H7 (cell line): ENCODE measurements at regions not wholly inside any gene's neighbourhood (a gene's known extent, or its start where the extent isn't known, plus 50 kb on each side); places are given as distances from the start of the nearest gene placed in this dataset.

ENCODE experiments used
- DNase-seq: peaks from one replicate; pipeline ENCODE4 v3.0.0; 2012
- H3K27me3 ChIP-seq: 2 replicates; pipeline ENCODE4 v1.6.0; 2011; ENCODE audit warnings: mild to moderate bottlenecking, low read length; ENCODE audit not compliant: control insufficient read depth, insufficient read depth
- H3K36me3 ChIP-seq: replicated peaks from 2 replicates; pipeline ENCODE4 v1.5.1; 2011; ENCODE audit warnings: low read length; ENCODE audit not compliant: control insufficient read depth, insufficient read depth
- H3K4me3 ChIP-seq: 2 replicates; pipeline ENCODE4 v1.5.1; 2011; ENCODE audit warnings: low read depth, mild to moderate bottlenecking, control low read depth, low read length, moderate library complexity; ENCODE audit not compliant: insufficient read depth

GRCh38 chr17:31704483-31704882, 154.6 kb downstream of the COPRS start:
- H3K4me3 ChIP-seq = no peak overlapping the region

GRCh38 chr17:31702041-31702440, 157.0 kb downstream of the COPRS start:
- no peak for DNase-seq
- Histone ChIP-seq H3K4me3 (no peak overlapping the region), H3K27me3 (no peaks in the 10 kb centered on the region), H3K36me3 (no peaks in the 10 kb centered on the region)

More at GRCh38 chr17:31704483-31704882, 154.6 kb downstream of the COPRS start:
- Histone ChIP-seq H3K36me3 (no peaks in the 10 kb centered on the region), H3K27me3 (no peaks in the 10 kb centered on the region)
- no peak for DNase-seq

- Histone ChIP-seq H3K27me3 (no peaks in the 10 kb centered on the region), H3K36me3 (no peaks in the 10 kb centered on the region), H3K4me3 (no peak overlapping the region)
- no peak for DNase-seq
These were observed 158.1 kb downstream of the COPRS start for GRCh38 chr17:31700973-31701372.

- DNase-seq = no peak
- Histone ChIP-seq H3K27me3 (no peaks in the 10 kb centered on the region), H3K4me3 (no peak overlapping the region), H3K36me3 (no peaks in the 10 kb centered on the region)
These were observed 159.2 kb downstream of the COPRS start for GRCh38 chr17:31699886-31700285.

DNA sequence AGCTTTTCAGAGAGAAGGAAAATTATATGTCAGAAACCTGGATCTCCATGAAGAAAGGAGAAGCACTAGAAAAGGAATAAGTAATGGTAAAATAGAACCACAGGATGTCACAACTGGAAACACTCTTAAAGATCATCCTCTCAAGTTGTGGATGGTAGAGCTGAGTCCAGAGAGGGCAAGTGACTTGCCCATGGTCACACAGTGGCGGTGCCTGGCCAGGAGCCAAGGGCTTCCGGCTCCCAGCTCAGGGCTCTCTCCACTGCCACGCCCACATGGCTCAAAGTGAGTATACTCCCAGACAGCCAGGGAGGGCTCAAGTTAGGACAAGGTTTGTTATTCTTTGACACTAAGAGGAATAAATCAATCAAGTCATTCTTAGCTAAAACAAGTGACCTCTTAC, 159.8 kb downstream of the COPRS start:
- DNase-seq = no peak
- Histone ChIP-seq H3K27me3 (no peaks in the 10 kb centered on the region), H3K36me3 (no peaks in the 10 kb centered on the region), H3K4me3 (no peak overlapping the region)

DNA sequence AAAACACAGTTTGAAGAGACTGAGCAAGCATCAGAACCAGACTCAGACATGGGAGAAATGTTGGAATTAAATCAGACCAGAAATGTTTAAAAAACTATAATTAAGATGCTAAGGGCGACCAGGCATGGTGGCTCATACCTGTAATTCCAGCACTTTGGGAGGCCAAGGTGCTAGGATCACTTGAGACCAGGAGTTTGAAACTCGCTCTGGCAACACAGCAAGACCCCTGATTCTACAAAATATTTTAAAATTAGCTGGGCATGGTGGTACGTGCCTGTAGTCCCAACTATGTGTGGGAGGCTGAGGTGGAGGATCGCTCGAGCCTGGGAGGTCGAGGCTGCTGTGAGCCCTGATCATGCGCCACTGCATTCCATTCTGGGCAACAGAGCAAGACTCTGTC, 160.3 kb downstream of the COPRS start:
- DNase-seq = no peak
- Histone ChIP-seq H3K36me3 (no peaks in the 10 kb centered on the region), H3K4me3 (no peak overlapping the region), H3K27me3 (no peaks in the 10 kb centered on the region)

DNA sequence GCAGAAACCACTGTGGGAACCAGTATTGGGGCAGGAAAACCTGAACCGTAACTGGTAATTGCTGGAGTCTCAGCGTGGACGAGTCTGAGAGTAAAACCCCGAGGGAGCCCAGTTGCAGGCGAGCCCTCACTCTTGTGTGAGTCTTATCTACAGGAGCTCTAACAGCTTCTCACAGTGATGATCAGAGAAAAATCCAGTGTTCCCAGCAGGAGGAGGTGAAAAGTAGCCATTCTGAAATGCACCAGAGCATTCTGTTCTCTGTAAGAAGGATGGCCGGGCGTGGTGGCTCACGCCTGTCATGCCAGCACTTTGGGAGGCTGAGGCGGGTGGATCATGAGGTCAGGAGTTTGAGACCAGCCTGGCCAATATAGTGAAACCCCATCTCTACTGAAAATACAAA, 161.2 kb downstream of the COPRS start:
- H3K36me3 ChIP-seq = no peaks in the 10 kb centered on the region
- no peak for DNase-seq
- H3K27me3 ChIP-seq = no peaks in the 10 kb centered on the region
- no peak overlapping the region for H3K4me3 ChIP-seq

- Histone ChIP-seq H3K36me3 (no peaks in the 10 kb centered on the region), H3K4me3 (no peak overlapping the region), H3K27me3 (no peaks in the 10 kb centered on the region)
- no peak for DNase-seq
These were observed 162.2 kb downstream of the COPRS start for GRCh38 chr17:31696703-31697325.

DNA sequence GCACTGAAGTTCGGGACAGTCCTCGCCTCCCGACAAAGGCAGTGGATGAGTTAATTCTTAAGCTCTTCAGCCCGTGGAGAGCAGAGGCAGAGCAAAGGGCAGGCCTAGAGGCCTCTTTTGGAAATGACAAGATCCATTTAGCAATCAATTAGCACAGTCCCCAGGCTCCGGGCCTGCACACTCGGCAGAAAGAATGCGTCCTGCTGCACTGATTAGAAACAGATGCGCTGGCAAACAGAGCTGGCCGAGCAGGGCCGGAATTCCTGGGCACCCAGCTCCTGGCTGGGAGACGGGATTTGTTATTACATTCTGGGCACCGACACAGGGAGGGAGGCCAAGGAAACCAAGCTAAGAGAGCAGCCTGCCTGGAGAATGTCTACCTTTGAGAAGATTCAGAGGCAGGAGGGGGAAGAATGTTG, 162.9 kb downstream of the COPRS start:
- Histone ChIP-seq H3K4me3 (no peak overlapping the region), H3K27me3 (no peaks in the 10 kb centered on the region)

GRCh38 chr17:31695456-31696090, 163.5 kb downstream of the COPRS start:
- DNase-seq = no peak
- Histone ChIP-seq H3K4me3 (no peak overlapping the region), H3K27me3 (no peaks in the 10 kb centered on the region), H3K36me3 (no peaks in the 10 kb centered on the region)

More for the DNA sequence above, 162.9 kb downstream of the COPRS start:
- H3K36me3 ChIP-seq = no peaks in the 10 kb centered on the region
- peak; percentile 60 for DNase-seq

- no peak for DNase-seq
- H3K36me3 ChIP-seq = no peaks in the 10 kb centered on the region
- no peaks in the 10 kb centered on the region for H3K27me3 ChIP-seq
- no peak overlapping the region for H3K4me3 ChIP-seq
These were observed 165.4 kb downstream of the COPRS start for GRCh38 chr17:31693433-31694220.

DNA sequence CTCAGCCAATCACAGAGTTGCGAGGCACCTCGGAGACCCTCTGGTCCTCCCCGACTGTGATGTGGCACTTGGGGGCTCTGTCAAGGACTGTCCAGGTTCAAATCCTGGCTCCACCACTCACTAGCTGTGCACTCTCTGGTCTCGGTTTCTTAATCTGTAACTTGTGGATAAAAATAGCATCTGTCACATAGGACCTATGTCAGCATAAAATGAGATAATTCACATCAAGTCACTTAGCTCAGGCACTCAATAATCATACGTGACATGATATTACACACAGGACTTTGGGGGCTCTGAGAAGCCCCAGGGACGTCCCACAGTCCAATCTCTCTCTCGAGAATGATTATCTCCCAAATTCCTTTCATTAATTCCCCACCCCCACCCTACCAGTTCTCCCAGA, 166.4 kb downstream of the COPRS start:
- H3K4me3 ChIP-seq = no peak overlapping the region
- no peak for DNase-seq
- H3K27me3 ChIP-seq = no peaks in the 10 kb centered on the region
- H3K36me3 ChIP-seq = no peaks in the 10 kb centered on the region

DNA sequence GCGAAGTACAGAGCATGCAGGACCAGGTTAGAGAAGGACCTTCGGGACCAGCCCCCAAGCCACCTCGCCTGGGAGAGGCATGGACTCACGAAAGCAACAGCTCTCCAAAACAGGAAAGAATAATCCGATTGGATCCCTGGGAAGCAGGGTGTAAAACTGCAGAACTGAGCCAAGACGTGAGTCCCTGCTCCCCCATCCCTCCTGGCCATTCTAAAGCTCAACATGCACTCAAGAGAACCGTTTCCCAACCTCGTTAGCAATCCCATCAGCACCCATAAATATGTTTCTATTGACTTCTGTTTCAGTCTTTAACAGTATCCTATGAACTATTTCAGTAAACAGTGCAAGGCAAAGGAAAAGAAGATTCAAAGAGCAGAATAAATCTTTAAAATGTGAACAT, 167.0 kb downstream of the COPRS start:
- H3K4me3 ChIP-seq = no peak overlapping the region
- no peaks in the 10 kb centered on the region for H3K27me3 ChIP-seq
- H3K36me3 ChIP-seq = no peaks in the 10 kb centered on the region
- DNase-seq = no peak

- no peak for DNase-seq
- Histone ChIP-seq H3K27me3 (no peaks in the 10 kb centered on the region), H3K36me3 (no peaks in the 10 kb centered on the region), H3K4me3 (no peak overlapping the region)
These were observed 167.7 kb downstream of the COPRS start for GRCh38 chr17:31691251-31691905.

GRCh38 chr17:31690151-31690551, 168.9 kb downstream of the COPRS start:
- Histone ChIP-seq H3K27me3 (no peaks in the 10 kb centered on the region), H3K4me3 (no peak overlapping the region), H3K36me3 (no peaks in the 10 kb centered on the region)
- DNase-seq = no peak
